Hepatocyte (in vitro differentiated cells): ENCODE measurements at regions not wholly inside any gene's neighbourhood (a gene's known extent, or its start where the extent isn't known, plus 50 kb on each side); places are given as distances from the start of the nearest gene placed in this dataset.

Experiments
- DNase-seq: peaks from one replicate; pipeline ENCODE4 v3.0.0-alpha.2; 2016; ENCODE audit warnings: low spot score
- H2AFZ ChIP-seq: fragments of 200-600 bp; sonication (generic); 2 replicates; pipeline ENCODE4 v1.6.0; 2016; ENCODE audit warnings: antibody characterized with exemption, mild to moderate bottlenecking
- H3K27ac ChIP-seq: fragments of 200-600 bp; sonication (generic); 2 replicates; pipeline ENCODE4 v1.5.1; 2016; ENCODE audit warnings: mild to moderate bottlenecking
- H3K27me3 ChIP-seq: fragments of 200-600 bp; sonication (generic); 2 replicates; pipeline ENCODE4 v1.6.1; 2016
- H3K36me3 ChIP-seq: fragments of 200-600 bp; sonication (generic); replicated peaks from 2 replicates; pipeline ENCODE4 v1.5.1; 2016; ENCODE audit warnings: low read depth; ENCODE audit not compliant: insufficient read depth
- H3K4me1 ChIP-seq: fragments of 200-600 bp; sonication (generic); 2 replicates; pipeline ENCODE4 v1.5.1; 2016; ENCODE audit warnings: mild to moderate bottlenecking, moderate library complexity; ENCODE audit not compliant: insufficient read depth
- H3K4me2 ChIP-seq: fragments of 200-600 bp; sonication (generic); 2 replicates; pipeline ENCODE4 v1.6.0; 2016
- H3K4me3 ChIP-seq: fragments of 200-600 bp; sonication (generic); 2 replicates; pipeline ENCODE4 v1.5.1; 2016; ENCODE audit warnings: mild to moderate bottlenecking
- H3K79me2 ChIP-seq: fragments of 200-600 bp; sonication (generic); 2 replicates; pipeline ENCODE4 v1.6.0; 2017; ENCODE audit warnings: mild to moderate bottlenecking
- H3K9me2 ChIP-seq: fragments of 200-600 bp; sonication (generic); replicated peaks from 2 replicates; pipeline ENCODE4 v1.6.0; 2017; ENCODE audit warnings: mild to moderate bottlenecking; ENCODE audit not compliant: insufficient read depth
- H3K9me3 ChIP-seq: fragments of 200-600 bp; sonication (generic); 2 replicates; pipeline ENCODE4 v1.5.1; 2016; ENCODE audit warnings: low read depth, mild to moderate bottlenecking
- H4K20me1 ChIP-seq: fragments of 200-600 bp; sonication (generic); 2 replicates; pipeline ENCODE4 v1.6.0; 2016; ENCODE audit warnings: mild to moderate bottlenecking; ENCODE audit not compliant: insufficient read depth, poor library complexity, severe bottlenecking
- CTCF ChIP-seq: fragments of 200-600 bp; sonication (generic); IDR thresholded peaks from 2 replicates; pipeline ENCODE4 v1.5.1; 2016; ENCODE audit warnings: antibody characterized with exemption, mild to moderate bottlenecking; ENCODE audit not compliant: poor library complexity
- EZH2 ChIP-seq: fragments of 200-600 bp; sonication (generic); IDR thresholded peaks from 2 replicates; pipeline ENCODE4 v1.6.1; 2016; ENCODE audit warnings: antibody characterized with exemption, mild to moderate bottlenecking, borderline replicate concordance
- EZH2phosphoT487 ChIP-seq: fragments of 200-600 bp; sonication (generic); IDR thresholded peaks from one replicate; pipeline ENCODE4 v1.6.1; 2018; ENCODE audit warnings: antibody characterized with exemption, mild to moderate bottlenecking, low read depth, moderate library complexity; ENCODE audit not compliant: unreplicated experiment, severe bottlenecking
- WGBS: methylation state at CpG from one replicate; pipeline ENCODE4 v1.1.6; 2016; ENCODE audit warnings: low lambda C conversion rate; ENCODE audit errors: missing lambda C conversion rate; 5-methylcytosine and 5-hydroxymethylcytosine counted together

DNA sequence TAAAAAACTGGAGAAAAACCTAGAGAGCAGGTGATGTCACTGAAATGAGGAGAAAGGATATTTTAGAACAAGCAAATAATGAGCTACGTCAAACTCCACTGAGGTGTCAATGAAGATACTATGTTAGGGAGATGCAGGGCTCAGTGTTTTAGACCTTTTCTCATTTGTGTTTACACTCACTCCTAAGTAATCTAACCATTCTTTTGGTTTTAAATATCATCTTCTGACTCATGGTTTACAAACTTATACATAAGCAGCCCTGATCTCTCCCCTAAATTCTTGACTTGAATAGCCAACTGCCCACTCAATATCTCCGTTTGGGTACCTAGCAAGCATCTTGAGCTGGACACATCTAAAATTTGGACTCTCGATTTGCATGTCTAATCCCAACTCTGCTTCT, 272.4 kb downstream of the MEF2C start:
- Histone ChIP-seq H3K4me1 (no peaks in the 10 kb centered on the region), H3K9me3 (no peaks in the 10 kb centered on the region), H3K4me3 (no peak overlapping the region), H3K27ac (no peak overlapping the region), H3K9me2 (no peaks in the 10 kb centered on the region), H3K79me2 (no peaks in the 10 kb centered on the region), H4K20me1 (no peaks in the 10 kb centered on the region), H3K36me3 (no peaks in the 10 kb centered on the region), H3K27me3 (no peaks in the 10 kb centered on the region), H2AFZ (no peak overlapping the region), H3K4me2 (no peak overlapping the region)
- no peak for TF ChIP-seq EZH2
- TF ChIP-seq EZH2phosphoT487 = no peak
- no peak for TF ChIP-seq CTCF
- WGBS = 78% methylated on average over 3 of the region's 3 CpGs
- no peak for DNase-seq

- no peaks in the 10 kb centered on the region for H3K9me2 ChIP-seq
- H3K4me3 ChIP-seq = no peak overlapping the region
- no peaks in the 10 kb centered on the region for H3K9me3 ChIP-seq
- no peak for DNase-seq
- H3K79me2 ChIP-seq = no peaks in the 10 kb centered on the region
- no peaks in the 10 kb centered on the region for H4K20me1 ChIP-seq
- H2AFZ ChIP-seq = no peak overlapping the region
- no peak overlapping the region for H3K4me2 ChIP-seq
- TF ChIP-seq EZH2 (no peak), CTCF (no peak), EZH2phosphoT487 (no peak)
- H3K36me3 ChIP-seq = no peaks in the 10 kb centered on the region
- 79% methylated on average over 1 of the region's 1 CpG for WGBS
- no peaks in the 10 kb centered on the region for H3K4me1 ChIP-seq
- H3K27ac ChIP-seq = no peak overlapping the region
- H3K27me3 ChIP-seq = no peaks in the 10 kb centered on the region
Measured at GRCh38 chr5:88607492-88607891, 275.5 kb downstream of the MEF2C start.

GRCh38 chr5:88606626-88607025, 276.4 kb downstream of the MEF2C start:
- no peak overlapping the region for H3K27ac ChIP-seq
- H4K20me1 ChIP-seq = no peaks in the 10 kb centered on the region
- no peaks in the 10 kb centered on the region for H3K4me1 ChIP-seq
- no peaks in the 10 kb centered on the region for H3K9me3 ChIP-seq
- no peak overlapping the region for H3K4me3 ChIP-seq
- H3K36me3 ChIP-seq = no peaks in the 10 kb centered on the region
- no peak overlapping the region for H2AFZ ChIP-seq
- WGBS = 87% methylated on average over 5 of the region's 5 CpGs
- no peak for TF ChIP-seq EZH2
- no peak for TF ChIP-seq EZH2phosphoT487
- TF ChIP-seq CTCF = no peak
- H3K9me2 ChIP-seq = no peaks in the 10 kb centered on the region
- H3K4me2 ChIP-seq = no peak overlapping the region
- no peak for DNase-seq
- no peaks in the 10 kb centered on the region for H3K27me3 ChIP-seq
- H3K79me2 ChIP-seq = no peaks in the 10 kb centered on the region

DNA sequence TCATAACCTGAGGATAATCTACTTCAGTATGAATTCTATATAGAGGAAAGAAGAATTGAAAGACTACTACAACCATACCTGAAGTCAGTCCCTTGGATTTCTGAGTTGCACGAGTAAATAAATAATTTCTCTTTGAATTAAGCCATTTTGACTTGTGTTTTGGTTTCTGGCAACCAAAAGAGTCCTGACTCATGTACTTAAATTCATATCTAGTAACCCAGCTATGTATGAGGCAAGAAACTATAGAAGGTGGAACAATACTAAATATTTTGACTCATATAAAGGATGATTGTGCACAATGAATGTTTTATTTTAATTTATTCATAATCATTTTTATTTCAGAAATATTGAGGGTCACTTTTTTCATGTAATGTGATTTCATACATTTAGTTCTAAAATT, 276.8 kb downstream of the MEF2C start:
- Histone ChIP-seq H3K9me2 (no peaks in the 10 kb centered on the region), H3K9me3 (no peaks in the 10 kb centered on the region), H3K27me3 (no peaks in the 10 kb centered on the region), H2AFZ (no peak overlapping the region), H4K20me1 (no peaks in the 10 kb centered on the region), H3K27ac (no peak overlapping the region), H3K4me1 (no peaks in the 10 kb centered on the region), H3K79me2 (no peaks in the 10 kb centered on the region), H3K36me3 (no peaks in the 10 kb centered on the region), H3K4me3 (no peak overlapping the region), H3K4me2 (no peak overlapping the region)
- WGBS = 67% methylated on average over 1 of the region's 1 CpG
- TF ChIP-seq EZH2 (no peak), CTCF (no peak), EZH2phosphoT487 (no peak)
- no peak for DNase-seq
